ENCODE measurements at regions not wholly inside any gene's neighbourhood (a gene's known extent, or its start where the extent isn't known, plus 50 kb on each side); places are given as distances from the start of the nearest gene placed in this dataset.

GRCh38 chr5:89729623-89730301 is 679.8 kb downstream of the CETN3 start:
- Mint-ChIP-seq H3K36me3 (ENCODE audit: low read depth) (no peaks in the 10 kb centered on the region), H3K27me3 (no peaks in the 10 kb centered on the region), H3K9me3 (no peaks in the 10 kb centered on the region), H3K27ac (no peak overlapping the region), H3K4me1 (no peaks in the 10 kb centered on the region), H3K4me3 (no peak overlapping the region)
- POLR2A ChIA-PET: no interaction called here
- no peak for DNase-seq
- CTCF ChIA-PET: no interaction called here

- Mint-ChIP-seq H3K4me3 (no peak overlapping the region), H3K36me3 (ENCODE audit: low read depth) (no peaks in the 10 kb centered on the region), H3K27me3 (no peaks in the 10 kb centered on the region), H3K9me3 (no peaks in the 10 kb centered on the region), H3K27ac (no peak overlapping the region), H3K4me1 (no peaks in the 10 kb centered on the region)
- DNase-seq: no peak
- ChIA-PET POLR2A (no interaction called here), CTCF (no interaction called here)
These were observed 680.8 kb downstream of the CETN3 start for GRCh38 chr5:89728750-89729149.

GRCh38 chr5:89728134-89728533 is 681.4 kb downstream of the CETN3 start:
- Mint-ChIP-seq H3K4me3 (no peak overlapping the region), H3K27me3 (no peaks in the 10 kb centered on the region), H3K27ac (no peak overlapping the region), H3K4me1 (no peaks in the 10 kb centered on the region), H3K36me3 (ENCODE audit: low read depth) (no peaks in the 10 kb centered on the region), H3K9me3 (no peaks in the 10 kb centered on the region)
- CTCF ChIA-PET: no interaction called here
- no peak for DNase-seq
- POLR2A ChIA-PET: no interaction called here

GRCh38 chr5:89724379-89725095 is 685.0 kb downstream of the CETN3 start:
- Mint-ChIP-seq H3K4me3 (no peak overlapping the region), H3K36me3 (ENCODE audit: low read depth) (no peaks in the 10 kb centered on the region), H3K27me3 (no peaks in the 10 kb centered on the region), H3K9me3 (no peaks in the 10 kb centered on the region), H3K4me1 (no peaks in the 10 kb centered on the region), H3K27ac (no peak overlapping the region)
- ChIA-PET CTCF (no interaction called here), POLR2A (no interaction called here)
- no peak for DNase-seq

GRCh38 chr5:89723907-89724306 is 685.6 kb downstream of the CETN3 start:
- H3K27ac Mint-ChIP-seq: no peak overlapping the region
- no peaks in the 10 kb centered on the region for H3K4me1 Mint-ChIP-seq
- CTCF ChIA-PET: no interaction called here
- POLR2A ChIA-PET: interaction anchor here (0.6 kb wide), 1 partner anchor 194 kb away, joined by 6 read pairs; no protein-coding TSS in a partner anchor
- no peaks in the 10 kb centered on the region for H3K36me3 Mint-ChIP-seq (ENCODE audit: low read depth)
- no peak for DNase-seq
- H3K9me3 Mint-ChIP-seq: no peaks in the 10 kb centered on the region
- no peak overlapping the region for H3K4me3 Mint-ChIP-seq
- no peaks in the 10 kb centered on the region for H3K27me3 Mint-ChIP-seq

GRCh38 chr5:89722538-89722937 is 687.0 kb downstream of the CETN3 start:
- Mint-ChIP-seq H3K27ac (no peak overlapping the region), H3K9me3 (no peaks in the 10 kb centered on the region), H3K27me3 (no peaks in the 10 kb centered on the region), H3K36me3 (ENCODE audit: low read depth) (no peaks in the 10 kb centered on the region), H3K4me3 (no peak overlapping the region), H3K4me1 (no peaks in the 10 kb centered on the region)
- CTCF ChIA-PET: no interaction called here
- POLR2A ChIA-PET: no interaction called here
- DNase-seq: no peak

GRCh38 chr5:89721931-89722330 is 687.6 kb downstream of the CETN3 start:
- POLR2A ChIA-PET: no interaction called here
- H3K4me1 Mint-ChIP-seq: no peaks in the 10 kb centered on the region
- no peak overlapping the region for H3K4me3 Mint-ChIP-seq
- no peak overlapping the region for H3K27ac Mint-ChIP-seq
- H3K27me3 Mint-ChIP-seq: no peaks in the 10 kb centered on the region
- H3K36me3 Mint-ChIP-seq (ENCODE audit: low read depth): no peaks in the 10 kb centered on the region
- CTCF ChIA-PET: no interaction called here
- no peak for DNase-seq
- H3K9me3 Mint-ChIP-seq: no peaks in the 10 kb centered on the region

GRCh38 chr5:89721353-89721752 is 688.2 kb downstream of the CETN3 start:
- Mint-ChIP-seq H3K36me3 (ENCODE audit: low read depth) (no peaks in the 10 kb centered on the region), H3K27ac (no peak overlapping the region), H3K27me3 (no peaks in the 10 kb centered on the region), H3K4me1 (no peaks in the 10 kb centered on the region), H3K4me3 (no peak overlapping the region), H3K9me3 (no peaks in the 10 kb centered on the region)
- CTCF ChIA-PET: no interaction called here
- POLR2A ChIA-PET: no interaction called here
- no peak for DNase-seq

GRCh38 chr5:89712134-89712700 is 697.3 kb downstream of the CETN3 start:
- no peak overlapping the region for H3K27ac Mint-ChIP-seq
- DNase-seq: no peak
- no peaks in the 10 kb centered on the region for H3K9me3 Mint-ChIP-seq
- no peaks in the 10 kb centered on the region for H3K36me3 Mint-ChIP-seq (ENCODE audit: low read depth)
- no peaks in the 10 kb centered on the region for H3K4me1 Mint-ChIP-seq
- ChIA-PET CTCF (no interaction called here), POLR2A (no interaction called here)
- H3K4me3 Mint-ChIP-seq: no peak overlapping the region
- no peaks in the 10 kb centered on the region for H3K27me3 Mint-ChIP-seq

- ChIA-PET POLR2A (no interaction called here), CTCF (no interaction called here)
- Mint-ChIP-seq H3K4me1 (no peaks in the 10 kb centered on the region), H3K4me3 (no peak overlapping the region), H3K9me3 (no peaks in the 10 kb centered on the region), H3K36me3 (ENCODE audit: low read depth) (no peaks in the 10 kb centered on the region), H3K27ac (no peak overlapping the region), H3K27me3 (no peaks in the 10 kb centered on the region)
- no peak for DNase-seq
These were observed 698.0 kb downstream of the CETN3 start for GRCh38 chr5:89711526-89711925.

GRCh38 chr5:89710006-89710405 is 699.5 kb downstream of the CETN3 start:
- no peaks in the 10 kb centered on the region for H3K27me3 Mint-ChIP-seq
- no peaks in the 10 kb centered on the region for H3K9me3 Mint-ChIP-seq
- DNase-seq: no peak
- no peaks in the 10 kb centered on the region for H3K36me3 Mint-ChIP-seq (ENCODE audit: low read depth)
- H3K27ac Mint-ChIP-seq: no peak overlapping the region
- H3K4me1 Mint-ChIP-seq: no peaks in the 10 kb centered on the region
- CTCF ChIA-PET: no interaction called here
- POLR2A ChIA-PET: no interaction called here
- H3K4me3 Mint-ChIP-seq: no peak overlapping the region

GRCh38 chr5:89707891-89708290 is 701.7 kb downstream of the CETN3 start:
- DNase-seq: no peak
- H3K27me3 Mint-ChIP-seq: no peaks in the 10 kb centered on the region
- H3K36me3 Mint-ChIP-seq (ENCODE audit: low read depth): no peaks in the 10 kb centered on the region
- H3K9me3 Mint-ChIP-seq: no peaks in the 10 kb centered on the region
- H3K4me3 Mint-ChIP-seq: no peak overlapping the region
- H3K4me1 Mint-ChIP-seq: no peaks in the 10 kb centered on the region
- H3K27ac Mint-ChIP-seq: no peak overlapping the region
- ChIA-PET CTCF (no interaction called here), POLR2A (no interaction called here)

GRCh38 chr5:89706731-89707130 is 702.8 kb downstream of the CETN3 start:
- Mint-ChIP-seq H3K4me3 (no peak overlapping the region), H3K36me3 (ENCODE audit: low read depth) (no peaks in the 10 kb centered on the region), H3K4me1 (no peaks in the 10 kb centered on the region), H3K27ac (no peak overlapping the region), H3K27me3 (no peaks in the 10 kb centered on the region), H3K9me3 (no peaks in the 10 kb centered on the region)
- no peak for DNase-seq
- ChIA-PET POLR2A (no interaction called here), CTCF (no interaction called here)

GRCh38 chr5:89703817-89704216 is 705.7 kb downstream of the CETN3 start:
- Mint-ChIP-seq H3K27ac (no peak overlapping the region), H3K4me1 (no peaks in the 10 kb centered on the region), H3K27me3 (no peaks in the 10 kb centered on the region), H3K9me3 (no peaks in the 10 kb centered on the region), H3K36me3 (ENCODE audit: low read depth) (no peaks in the 10 kb centered on the region), H3K4me3 (no peak overlapping the region)
- no peak for DNase-seq
- ChIA-PET CTCF (no interaction called here), POLR2A (no interaction called here)
